DMS79 (cell line): ENCODE measurements at regions not wholly inside any gene's neighbourhood (a gene's known extent, or its start where the extent isn't known, plus 50 kb on each side); places are given as distances from the start of the nearest gene placed in this dataset.
"Not testable (repeated sequence)": the region's sequence is repeated elsewhere in the genome, so short reads cannot be mapped to it uniquely, and the experiment has no call there.

Experiments
- DNase-seq: peaks from one replicate; lab custom pipeline; 2025; lab: John Stamatoyannopoulos, UW

- peak; percentile 20 for DNase-seq
Observed at GRCh38 chr6:94227741-94228140, 808.4 kb upstream of the EPHA7 start.

GRCh38 chr6:94217836-94218235 lies 798.5 kb upstream of the EPHA7 start:
- no peak for DNase-seq

DNA sequence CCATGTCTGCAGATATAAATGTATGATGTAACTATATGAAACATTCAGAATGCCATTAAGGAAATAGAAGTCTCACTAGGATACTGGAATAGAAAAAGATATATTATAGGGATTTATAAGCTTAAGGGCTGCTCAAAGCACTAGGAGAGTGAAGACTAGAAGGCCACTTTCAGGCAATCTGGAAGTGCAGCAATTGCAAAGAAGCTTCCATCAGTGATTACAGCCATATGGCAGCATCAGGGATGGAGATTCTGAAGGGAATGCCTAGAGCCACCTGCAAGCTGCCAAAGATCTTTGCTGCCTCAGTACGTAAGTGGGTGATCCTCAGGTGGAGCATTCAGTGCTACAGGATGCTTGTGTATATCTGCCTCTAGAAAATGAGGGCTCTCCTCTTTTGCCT lies 796.2 kb upstream of the EPHA7 start:
- DNase-seq, result no peak

DNA sequence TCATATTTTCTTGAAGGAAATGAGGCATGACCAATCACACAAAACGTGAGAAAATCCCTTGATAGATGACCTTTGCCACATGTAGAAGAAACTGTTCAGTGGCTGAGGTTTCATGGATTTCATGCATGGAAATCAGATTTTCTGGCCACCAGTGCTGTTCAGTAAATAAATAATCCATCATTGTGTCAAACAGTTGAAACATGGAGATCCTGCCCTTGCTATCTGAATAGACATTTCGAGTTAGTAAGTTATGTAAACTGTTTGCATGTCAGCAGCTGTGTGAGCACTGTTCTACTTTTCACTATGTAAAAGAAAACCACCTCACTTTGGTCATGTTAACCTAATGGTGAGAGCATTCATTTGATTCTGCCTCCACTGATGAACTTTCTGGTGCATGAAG lies 793.9 kb upstream of the EPHA7 start:
- no peak for DNase-seq

- DNase-seq, result no peak
Observed at GRCh38 chr6:94196891-94197290, 777.5 kb upstream of the EPHA7 start.

DNA sequence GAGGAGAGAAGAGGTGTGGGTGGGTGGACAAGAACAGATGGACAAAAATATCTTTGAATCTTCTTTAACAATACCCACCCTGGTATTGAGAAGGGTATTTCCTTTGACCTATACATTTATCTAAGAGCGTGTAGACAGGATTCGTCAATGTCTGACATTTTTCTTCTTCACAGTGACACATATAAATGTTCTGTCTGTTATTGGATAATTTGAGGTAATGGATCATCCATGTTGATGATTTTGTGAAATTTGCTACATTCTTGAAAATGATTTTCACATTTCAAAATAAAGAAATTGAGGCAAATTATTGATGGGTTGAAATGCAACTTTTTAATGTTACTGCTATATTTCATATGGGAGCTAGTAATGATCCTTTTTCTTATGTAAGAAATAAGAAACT lies 770.7 kb upstream of the EPHA7 start:
- DNase-seq, result no peak

DNA sequence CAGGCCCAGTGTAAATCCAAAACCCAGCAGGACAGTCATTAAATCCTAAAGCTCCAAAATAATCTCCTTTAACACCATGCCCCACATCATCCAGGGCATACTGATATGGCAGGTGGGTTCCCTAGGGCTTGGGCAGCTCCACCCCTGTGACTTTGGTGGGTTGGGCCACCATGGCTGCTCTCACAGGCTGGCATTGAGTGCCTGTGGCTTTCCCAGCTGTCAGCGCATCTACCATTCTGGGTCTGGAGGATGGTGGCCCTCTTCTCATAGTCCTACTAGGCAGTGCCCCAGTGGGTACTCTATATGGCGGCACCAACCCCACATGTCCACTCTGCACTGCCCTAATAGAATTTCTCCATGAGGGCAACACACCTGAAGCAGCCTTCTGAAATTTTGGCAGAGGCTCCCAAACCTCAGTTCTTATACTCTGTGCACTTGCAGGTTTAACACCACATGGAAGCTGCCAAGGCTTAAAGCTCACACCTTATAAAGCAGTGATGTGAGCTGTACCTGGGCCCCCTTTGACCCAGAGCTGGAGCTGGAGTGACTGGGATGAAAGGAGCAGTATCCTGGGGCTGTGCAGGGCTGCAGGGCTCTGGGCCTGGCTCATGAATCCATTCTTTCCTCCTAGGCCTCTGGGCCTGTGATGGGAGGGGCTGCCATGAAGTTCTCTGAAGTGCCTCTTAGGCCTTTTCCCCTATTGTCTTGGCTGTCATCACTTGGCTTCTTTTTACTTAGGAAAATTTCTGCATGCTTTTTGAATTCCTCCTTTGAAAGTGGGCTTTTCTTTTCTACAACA lies 765.5 kb upstream of the EPHA7 start:
- DNase-seq, result no peak

DNA sequence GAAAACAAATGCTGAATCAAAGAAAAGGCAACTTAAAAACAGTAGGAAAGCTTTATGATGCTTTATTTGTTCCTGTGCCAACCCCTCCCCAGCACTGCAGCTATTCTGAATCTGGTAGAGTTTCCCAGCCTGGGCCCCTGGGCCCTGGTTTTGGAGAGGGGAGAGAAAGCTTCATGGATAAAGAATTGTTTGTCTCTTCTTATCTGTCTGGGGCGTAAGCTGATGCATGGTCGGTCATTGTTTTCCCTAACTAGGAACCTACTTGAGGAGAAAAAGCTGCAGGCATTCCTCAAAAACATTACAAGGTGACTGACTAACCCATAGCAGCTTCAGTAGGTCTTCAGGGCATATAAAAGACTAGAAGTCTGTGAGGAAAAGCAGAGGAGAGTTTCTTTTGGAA lies 758.1 kb upstream of the EPHA7 start:
- no peak for DNase-seq

DNA sequence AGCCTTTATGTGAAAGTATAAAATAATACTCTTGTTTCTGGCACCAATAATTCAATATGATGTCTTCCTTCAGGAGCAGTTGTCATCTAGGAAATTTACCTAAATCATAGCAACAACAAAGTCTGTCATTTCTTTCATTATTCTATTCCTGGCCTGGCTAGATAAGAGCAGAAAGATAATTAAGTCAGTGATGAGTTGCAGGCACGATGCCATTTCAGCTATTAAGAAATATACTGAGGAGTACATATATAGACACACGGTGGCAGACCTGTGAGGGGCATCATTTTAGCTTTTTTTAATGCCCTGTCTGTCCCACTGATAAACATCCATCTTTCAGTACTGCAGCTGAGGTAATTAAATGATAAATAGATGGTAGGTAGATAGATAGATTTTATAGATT lies 756.1 kb upstream of the EPHA7 start:
- no peak for DNase-seq

- DNase-seq, result no peak
Observed at GRCh38 chr6:94163877-94164276, 744.5 kb upstream of the EPHA7 start.

GRCh38 chr6:94150886-94151285 lies 731.5 kb upstream of the EPHA7 start:
- DNase-seq, result no peak

DNA sequence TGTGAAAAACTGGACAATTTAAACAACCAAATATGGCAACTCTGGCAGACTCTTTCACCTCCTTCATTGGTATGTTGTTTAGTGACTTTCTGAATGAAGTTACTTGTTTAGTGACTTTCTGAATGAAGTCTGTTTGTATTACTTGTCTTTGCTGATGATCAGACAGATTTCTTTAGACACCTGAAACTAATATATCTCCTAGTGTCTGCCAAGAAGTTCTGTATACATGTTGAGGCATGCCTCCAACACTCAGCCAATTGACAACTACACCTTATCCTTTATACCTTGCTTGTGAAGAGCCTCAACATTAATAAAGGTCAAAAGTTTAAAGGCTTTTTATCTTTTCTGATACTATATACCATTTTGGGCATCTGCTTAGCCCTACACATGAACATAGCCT lies 725.4 kb upstream of the EPHA7 start:
- no peak for DNase-seq

- not testable (repeated sequence) for DNase-seq
Observed at GRCh38 chr6:94137178-94137577, 717.8 kb upstream of the EPHA7 start.

DNA sequence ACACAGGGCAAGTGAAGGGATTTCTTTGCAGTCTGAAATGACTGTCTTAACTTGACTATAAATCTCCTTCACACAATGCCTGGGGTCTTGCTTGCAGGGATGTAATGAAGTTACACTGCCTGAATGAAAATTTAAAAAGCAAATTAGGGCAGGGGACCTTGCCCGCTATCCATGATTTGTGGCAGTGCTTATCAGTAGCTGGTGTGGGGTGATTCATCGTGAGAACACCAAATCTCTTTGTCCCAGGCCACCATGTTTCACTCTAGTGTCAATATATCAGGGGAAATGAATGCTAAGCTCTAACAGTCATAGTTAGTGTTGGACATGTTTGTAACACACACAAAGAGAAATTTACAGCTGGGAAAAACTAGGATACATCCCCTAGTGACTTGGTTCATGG lies 713.7 kb upstream of the EPHA7 start:
- DNase-seq, result no peak

DNA sequence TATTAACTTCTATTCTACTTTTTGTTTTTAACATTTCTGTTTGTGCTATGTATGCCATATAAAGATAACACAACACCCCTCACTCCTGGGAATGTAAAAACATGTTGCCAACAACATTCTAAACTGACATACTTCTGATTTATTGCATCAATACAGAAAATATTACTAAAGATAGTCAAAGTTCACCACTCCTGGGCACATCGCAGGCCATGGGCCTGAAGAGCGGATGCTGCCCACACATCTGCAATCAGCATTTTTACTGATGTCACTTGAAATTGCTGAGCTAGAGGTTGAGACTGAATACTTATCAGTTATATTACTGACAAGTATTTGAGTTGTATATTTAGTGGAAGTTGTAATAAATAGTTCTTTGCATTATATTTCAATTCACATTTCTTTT lies 711.9 kb upstream of the EPHA7 start:
- no peak for DNase-seq

DNA sequence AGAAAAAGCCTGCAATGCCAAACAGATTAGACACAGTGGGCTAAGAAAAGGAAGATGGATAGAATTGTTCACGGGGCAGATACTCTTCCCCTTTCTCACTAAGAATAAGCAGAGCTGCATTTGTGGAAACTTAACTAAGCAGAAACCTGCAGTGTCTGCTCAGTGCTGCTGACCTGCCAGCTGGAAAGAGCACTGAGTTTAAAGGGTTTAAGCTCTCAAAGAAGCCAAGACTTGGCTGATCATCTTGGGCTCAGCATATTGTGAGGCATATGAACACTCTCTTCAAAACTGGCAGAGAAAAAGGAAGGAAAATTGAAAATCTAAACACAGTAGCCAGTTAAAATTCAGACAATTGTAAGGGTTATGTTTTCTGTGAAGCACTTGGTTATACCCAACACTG lies 711.1 kb upstream of the EPHA7 start:
- DNase-seq, result no peak

DNA sequence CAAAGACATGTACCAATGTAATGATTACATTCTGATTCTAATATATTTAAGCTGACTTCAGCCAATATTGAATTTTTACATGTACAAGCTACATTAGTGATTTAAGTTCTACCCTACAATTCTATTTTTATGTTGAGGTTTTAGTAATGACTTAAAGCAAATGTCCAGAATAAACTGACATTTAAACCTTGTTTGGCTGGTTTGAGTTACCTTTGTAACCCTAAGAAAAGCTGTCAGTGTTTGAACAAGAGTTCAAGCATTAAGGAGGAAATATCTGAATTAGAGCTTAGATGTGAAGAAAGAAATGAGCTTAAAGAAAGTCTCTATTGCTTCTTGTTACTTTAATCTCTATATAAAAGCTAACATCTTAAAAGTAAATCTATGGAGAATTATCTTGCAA lies 710.6 kb upstream of the EPHA7 start:
- DNase-seq, result no peak

DNA sequence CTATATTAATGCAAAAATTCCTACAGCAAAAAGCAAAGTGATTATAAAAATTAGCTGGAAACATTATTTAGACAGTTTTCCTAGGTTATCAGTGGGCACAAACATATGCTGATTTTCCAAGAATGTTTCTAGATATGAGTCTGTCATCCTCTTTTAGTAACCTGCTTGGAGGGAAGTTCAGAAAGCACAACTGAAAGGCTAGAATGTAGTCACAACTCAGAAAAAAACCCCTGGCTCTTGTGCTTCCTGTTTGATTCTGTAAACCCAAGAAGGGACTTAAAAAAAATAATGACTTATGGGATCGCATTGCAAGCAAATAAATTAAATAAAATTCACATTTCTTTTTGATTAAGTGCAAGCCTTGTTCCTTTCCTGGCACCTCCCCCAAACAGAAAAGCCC lies 708.4 kb upstream of the EPHA7 start:
- no peak for DNase-seq

- DNase-seq, result no peak
Observed at GRCh38 chr6:94124333-94124732, 705.0 kb upstream of the EPHA7 start.

GRCh38 chr6:94121094-94121493 lies 701.7 kb upstream of the EPHA7 start:
- DNase-seq, result no peak

- DNase-seq, result no peak
Observed at GRCh38 chr6:94099072-94099471, 679.7 kb upstream of the EPHA7 start.

- no peak for DNase-seq
Observed at GRCh38 chr6:94095961-94096360, 676.6 kb upstream of the EPHA7 start.

DNA sequence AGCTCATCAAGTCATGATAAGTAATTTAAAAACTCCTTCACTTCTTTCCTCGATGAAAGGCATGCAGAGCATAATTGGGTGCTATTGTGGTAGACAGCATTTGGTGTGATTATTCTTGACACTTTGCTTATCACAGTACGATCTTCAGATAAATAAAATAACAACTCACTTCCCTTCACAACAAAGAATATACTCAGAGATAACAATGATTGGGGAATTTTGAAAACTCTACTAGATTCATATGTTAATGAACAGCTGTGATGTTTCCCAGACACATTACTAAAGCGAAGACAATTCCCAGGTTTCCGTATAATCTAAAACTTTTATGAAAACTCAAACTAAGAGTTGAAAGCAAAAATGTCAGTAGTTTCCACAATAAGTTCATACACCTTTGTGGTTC lies 670.6 kb upstream of the EPHA7 start:
- DNase-seq, result no peak

DNA sequence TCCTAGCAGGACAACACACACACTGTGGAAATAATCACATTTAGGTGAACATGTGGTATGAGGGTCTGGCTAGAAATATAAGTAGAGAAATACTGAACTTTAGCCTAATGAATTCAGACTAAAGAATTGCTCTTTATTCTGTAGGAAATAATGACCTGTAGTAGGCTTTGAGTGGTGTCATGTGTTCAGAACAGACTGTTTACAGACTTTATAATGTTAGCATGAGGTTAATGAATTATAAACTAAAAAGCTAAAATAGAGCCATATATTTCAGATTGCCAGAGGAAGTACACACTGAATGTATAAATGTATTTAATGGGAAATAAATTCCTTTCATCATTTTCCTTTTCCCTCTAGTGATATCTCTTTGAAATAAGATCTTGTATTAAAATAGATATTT lies 669.5 kb upstream of the EPHA7 start:
- DNase-seq, result no peak
